ENCODE measurements at regions not wholly inside any gene's neighbourhood (a gene's known extent, or its start where the extent isn't known, plus 50 kb on each side); places are given as distances from the start of the nearest gene placed in this dataset.

GRCh38 chr20:4082406-4083097, 66.1 kb upstream of the SMOX start (continued):
- TF ChIP-seq ZNF687 (CRISPR knock-in tag; IDR thresholded peaks at IDR 0.05) (no peak; the same call in 1 of the 2 replicates), PCBP2 (optimal IDR thresholded peaks at IDR 0.05; ENCODE audit: low read depth, low read length, poor library complexity, severe bottlenecking) (no peak), AHR (CRISPR knock-in tag; IDR thresholded peaks at IDR 0.05) (no peak), ELF1 (CRISPR knock-in tag; IDR thresholded peaks at IDR 0.05) (no peak), ZNF253 (CRISPR knock-in tag; IDR thresholded peaks at IDR 0.05; ENCODE audit: borderline replicate concordance) (no peak), MXD4 (CRISPR knock-in tag; IDR thresholded peaks at IDR 0.05) (0 out of 2 replicates have a peak, but pooled peaks have one; percentile 28), TGIF2 (CRISPR knock-in tag; IDR thresholded peaks at IDR 0.05) (no peak), ZNF589 (CRISPR knock-in tag; conservative IDR thresholded peaks at IDR 0.05) (no peak), CBFB (CRISPR knock-in tag; IDR thresholded peaks at IDR 0.05) (no peak), KDM6A (CRISPR knock-in tag; IDR thresholded peaks at IDR 0.05; ENCODE audit: low read depth) (no peak; the same call in 1 of the 2 replicates), MIXL1 (CRISPR knock-in tag; IDR thresholded peaks at IDR 0.05) (no peak), ZNF142 (CRISPR knock-in tag; IDR thresholded peaks at IDR 0.05) (no peak)
- TF ChIP-seq, protein P1, sequence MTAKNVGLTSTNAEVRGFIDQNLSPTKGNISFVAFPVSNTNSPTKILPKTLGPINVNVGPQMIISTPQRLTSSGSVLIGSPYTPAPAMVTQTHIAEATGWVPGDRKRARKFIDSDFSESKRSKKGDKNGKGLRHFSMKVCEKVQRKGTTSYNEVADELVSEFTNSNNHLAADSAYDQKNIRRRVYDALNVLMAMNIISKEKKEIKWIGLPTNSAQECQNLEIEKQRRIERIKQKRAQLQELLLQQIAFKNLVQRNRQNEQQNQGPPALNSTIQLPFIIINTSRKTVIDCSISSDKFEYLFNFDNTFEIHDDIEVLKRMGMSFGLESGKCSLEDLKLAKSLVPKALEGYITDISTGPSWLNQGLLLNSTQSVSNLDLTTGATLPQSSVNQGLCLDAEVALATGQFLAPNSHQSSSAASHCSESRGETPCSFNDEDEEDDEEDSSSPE (CRISPR knock-in tag; IDR thresholded peaks at IDR 0.05) = no peak
- TF ChIP-seq, protein P2, sequence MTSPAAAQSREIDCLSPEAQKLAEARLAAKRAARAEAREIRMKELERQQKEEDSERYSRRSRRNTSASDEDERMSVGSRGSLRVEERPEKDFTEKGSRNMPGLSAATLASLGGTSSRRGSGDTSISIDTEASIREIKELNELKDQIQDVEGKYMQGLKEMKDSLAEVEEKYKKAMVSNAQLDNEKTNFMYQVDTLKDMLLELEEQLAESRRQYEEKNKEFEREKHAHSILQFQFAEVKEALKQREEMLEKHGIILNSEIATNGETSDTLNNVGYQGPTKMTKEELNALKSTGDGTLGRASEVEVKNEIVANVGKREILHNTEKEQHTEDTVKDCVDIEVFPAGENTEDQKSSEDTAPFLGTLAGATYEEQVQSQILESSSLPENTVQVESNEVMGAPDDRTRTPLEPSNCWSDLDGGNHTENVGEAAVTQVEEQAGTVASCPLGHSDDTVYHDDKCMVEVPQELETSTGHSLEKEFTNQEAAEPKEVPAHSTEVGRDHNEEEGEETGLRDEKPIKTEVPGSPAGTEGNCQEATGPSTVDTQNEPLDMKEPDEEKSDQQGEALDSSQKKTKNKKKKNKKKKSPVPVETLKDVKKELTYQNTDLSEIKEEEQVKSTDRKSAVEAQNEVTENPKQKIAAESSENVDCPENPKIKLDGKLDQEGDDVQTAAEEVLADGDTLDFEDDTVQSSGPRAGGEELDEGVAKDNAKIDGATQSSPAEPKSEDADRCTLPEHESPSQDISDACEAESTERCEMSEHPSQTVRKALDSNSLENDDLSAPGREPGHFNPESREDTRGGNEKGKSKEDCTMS (CRISPR knock-in tag; conservative IDR thresholded peaks at IDR 0.05) = no peak
- TF ChIP-seq, protein P3, sequence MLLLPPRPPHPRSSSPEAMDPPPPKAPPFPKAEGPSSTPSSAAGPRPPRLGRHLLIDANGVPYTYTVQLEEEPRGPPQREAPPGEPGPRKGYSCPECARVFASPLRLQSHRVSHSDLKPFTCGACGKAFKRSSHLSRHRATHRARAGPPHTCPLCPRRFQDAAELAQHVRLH (CRISPR knock-in tag; IDR thresholded peaks at IDR 0.05; ENCODE audit: borderline replicate concordance, low read depth) = peak; percentile 40; the same call in 1 of the 2 replicates
